HAP-1 (cell line): ENCODE measurements at regions not wholly inside any gene's neighbourhood (a gene's known extent, or its start where the extent isn't known, plus 50 kb on each side); places are given as distances from the start of the nearest gene placed in this dataset.

Source experiments
- DNase-seq, 2 experiments: peaks; one replicate each; pipeline ENCODE4 v3.0.0-alpha.2; 2016 to 2020; ENCODE audit warnings: low spot score in 2 of 2
- H3K27me3 ChIP-seq: fragments of 250-450 bp; sonication (Bioruptor Pico); 2 replicates; pipeline ENCODE4 v1.5.1; 2020; ENCODE audit warnings: low read depth, mild to moderate bottlenecking, moderate library complexity
- H3K36me3 ChIP-seq: fragments of 250-450 bp; sonication (Bioruptor Pico); replicated peaks from 2 replicates; pipeline ENCODE4 v1.5.1; 2020; ENCODE audit warnings: mild to moderate bottlenecking
- H3K4me1 ChIP-seq: fragments of 250-450 bp; sonication (Bioruptor Pico); 2 replicates; pipeline ENCODE4 v1.5.1; 2020; ENCODE audit warnings: mild to moderate bottlenecking
- H3K4me3 ChIP-seq: fragments of 250-450 bp; sonication (Bioruptor Pico); 2 replicates; pipeline ENCODE4 v1.5.1; 2020; ENCODE audit warnings: mild to moderate bottlenecking, moderate library complexity
- H3K9me3 ChIP-seq: fragments of 250-450 bp; sonication (Bioruptor Pico); 2 replicates; pipeline ENCODE4 v1.5.1; 2020; ENCODE audit warnings: mild to moderate bottlenecking, moderate library complexity
- in situ Hi-C: fragments of 300-500 bp; cut with MboI; formaldehyde crosslinking; loops from 3 replicates; pipeline ENCODE4 v1.14.3; 2020; ENCODE audit warnings: low sequenced_read_pairs, inconsistent platforms, mixed read lengths

- Histone ChIP-seq H3K4me1 (no peaks in the 10 kb centered on the region), H3K27me3 (0 out of 2 replicates have a peak, but pooled peaks cover 3% of the 10 kb centered on the region), H3K4me3 (no peak overlapping the region), H3K9me3 (no peaks in the 10 kb centered on the region; the same call in 1 of the 2 replicates), H3K36me3 (no peaks in the 10 kb centered on the region)
- in situ Hi-C loops = no loop called here
- DNase-seq = no peak
Measured at GRCh38 chr2:149679286-149679685, 91.7 kb upstream of the MMADHC start.

- in situ Hi-C loops = no loop called here
Measured at GRCh38 chr2:149677416-149677815, 89.8 kb upstream of the MMADHC start.

GRCh38 chr2:149670086-149670485, 82.5 kb upstream of the MMADHC start:
- Histone ChIP-seq H3K4me3 (no peak overlapping the region), H3K4me1 (no peaks in the 10 kb centered on the region; the same call in 1 of the 2 replicates), H3K27me3 (no peaks in the 10 kb centered on the region), H3K36me3 (no peaks in the 10 kb centered on the region), H3K9me3 (no peaks in the 10 kb centered on the region)
- no peak for DNase-seq
- in situ Hi-C loops = no loop called here

More at GRCh38 chr2:149677416-149677815, 89.8 kb upstream of the MMADHC start:
- DNase-seq = no peak
- Histone ChIP-seq H3K27me3 (0 out of 2 replicates have a peak, but pooled peaks cover 3% of the 10 kb centered on the region), H3K9me3 (no peaks in the 10 kb centered on the region; the same call in 1 of the 2 replicates), H3K4me1 (no peaks in the 10 kb centered on the region), H3K4me3 (no peak overlapping the region), H3K36me3 (no peaks in the 10 kb centered on the region)

- no peaks in the 10 kb centered on the region for H3K36me3 ChIP-seq
- H3K9me3 ChIP-seq = no peaks in the 10 kb centered on the region
- H3K4me1 ChIP-seq = no peaks in the 10 kb centered on the region; the same call in 1 of the 2 replicates
- in situ Hi-C loops = no loop called here
- no peak for DNase-seq
- H3K27me3 ChIP-seq = no peaks in the 10 kb centered on the region
- H3K4me3 ChIP-seq = no peak overlapping the region
Measured at GRCh38 chr2:149666809-149667320, 79.3 kb upstream of the MMADHC start.

GRCh38 chr2:149664896-149665295, 77.3 kb upstream of the MMADHC start:
- Histone ChIP-seq H3K4me3 (no peak overlapping the region), H3K4me1 (no peaks in the 10 kb centered on the region; the same call in 1 of the 2 replicates), H3K9me3 (no peaks in the 10 kb centered on the region), H3K27me3 (no peaks in the 10 kb centered on the region), H3K36me3 (no peaks in the 10 kb centered on the region)
- no peak for DNase-seq
- in situ Hi-C loops = no loop called here

- H3K4me3 ChIP-seq = no peak overlapping the region
- H3K4me1 ChIP-seq = no peaks in the 10 kb centered on the region; the same call in 1 of the 2 replicates
- no peak for DNase-seq
- in situ Hi-C loops = no loop called here
- H3K36me3 ChIP-seq = no peaks in the 10 kb centered on the region
- no peaks in the 10 kb centered on the region for H3K9me3 ChIP-seq
- H3K27me3 ChIP-seq = no peaks in the 10 kb centered on the region
Measured at GRCh38 chr2:149662556-149662955, 75.0 kb upstream of the MMADHC start.

- DNase-seq = no peak
- in situ Hi-C loops = no loop called here
- Histone ChIP-seq H3K4me3 (no peak overlapping the region), H3K36me3 (no peaks in the 10 kb centered on the region), H3K27me3 (no peaks in the 10 kb centered on the region), H3K4me1 (no peaks in the 10 kb centered on the region; the same call in 1 of the 2 replicates), H3K9me3 (no peaks in the 10 kb centered on the region)
Measured at GRCh38 chr2:149661844-149662243, 74.3 kb upstream of the MMADHC start.

- H3K27me3 ChIP-seq = no peaks in the 10 kb centered on the region
- no peak overlapping the region for H3K4me3 ChIP-seq
- H3K36me3 ChIP-seq = no peaks in the 10 kb centered on the region
- H3K4me1 ChIP-seq = no peaks in the 10 kb centered on the region
- in situ Hi-C loops = no loop called here
- no peaks in the 10 kb centered on the region for H3K9me3 ChIP-seq
- no peak for DNase-seq
Measured at GRCh38 chr2:149658553-149658952, 71.0 kb upstream of the MMADHC start.

GRCh38 chr2:149657401-149658040, 69.9 kb upstream of the MMADHC start:
- in situ Hi-C loops = no loop called here
- Histone ChIP-seq H3K4me1 (no peaks in the 10 kb centered on the region), H3K27me3 (no peaks in the 10 kb centered on the region), H3K4me3 (no peak overlapping the region), H3K36me3 (no peaks in the 10 kb centered on the region), H3K9me3 (no peaks in the 10 kb centered on the region)
- no peak for DNase-seq

- H3K36me3 ChIP-seq = no peaks in the 10 kb centered on the region
- no peak overlapping the region for H3K4me3 ChIP-seq
- H3K27me3 ChIP-seq = no peaks in the 10 kb centered on the region
- no peaks in the 10 kb centered on the region for H3K9me3 ChIP-seq
- no peaks in the 10 kb centered on the region for H3K4me1 ChIP-seq
- in situ Hi-C loops = no loop called here
- no peak for DNase-seq
Measured at GRCh38 chr2:149656996-149657395, 69.4 kb upstream of the MMADHC start.

GRCh38 chr2:149653831-149654445, 66.4 kb upstream of the MMADHC start:
- Histone ChIP-seq H3K36me3 (no peaks in the 10 kb centered on the region), H3K27me3 (no peaks in the 10 kb centered on the region), H3K9me3 (no peaks in the 10 kb centered on the region), H3K4me1 (no peaks in the 10 kb centered on the region), H3K4me3 (no peak overlapping the region)
- no peak for DNase-seq
- in situ Hi-C loops = no loop called here

- Histone ChIP-seq H3K4me1 (no peaks in the 10 kb centered on the region), H3K4me3 (no peak overlapping the region), H3K36me3 (no peaks in the 10 kb centered on the region), H3K9me3 (no peaks in the 10 kb centered on the region), H3K27me3 (no peaks in the 10 kb centered on the region)
- in situ Hi-C loops = no loop called here
- DNase-seq = no peak
Measured at GRCh38 chr2:149652926-149653325, 65.4 kb upstream of the MMADHC start.

GRCh38 chr2:149652526-149652925, 65.0 kb upstream of the MMADHC start:
- DNase-seq = no peak
- Histone ChIP-seq H3K36me3 (no peaks in the 10 kb centered on the region), H3K9me3 (no peaks in the 10 kb centered on the region), H3K4me1 (no peaks in the 10 kb centered on the region), H3K27me3 (no peaks in the 10 kb centered on the region), H3K4me3 (no peak overlapping the region)
- in situ Hi-C loops = no loop called here

GRCh38 chr2:149651229-149651628, 63.7 kb upstream of the MMADHC start:
- Histone ChIP-seq H3K4me1 (no peaks in the 10 kb centered on the region), H3K27me3 (no peaks in the 10 kb centered on the region), H3K4me3 (no peak overlapping the region), H3K9me3 (no peaks in the 10 kb centered on the region), H3K36me3 (no peaks in the 10 kb centered on the region)
- in situ Hi-C loops = no loop called here
- DNase-seq = no peak
